ENCODE measurements at regions not wholly inside any gene's neighbourhood (a gene's known extent, or its start where the extent isn't known, plus 50 kb on each side); places are given as distances from the start of the nearest gene placed in this dataset.

DNA sequence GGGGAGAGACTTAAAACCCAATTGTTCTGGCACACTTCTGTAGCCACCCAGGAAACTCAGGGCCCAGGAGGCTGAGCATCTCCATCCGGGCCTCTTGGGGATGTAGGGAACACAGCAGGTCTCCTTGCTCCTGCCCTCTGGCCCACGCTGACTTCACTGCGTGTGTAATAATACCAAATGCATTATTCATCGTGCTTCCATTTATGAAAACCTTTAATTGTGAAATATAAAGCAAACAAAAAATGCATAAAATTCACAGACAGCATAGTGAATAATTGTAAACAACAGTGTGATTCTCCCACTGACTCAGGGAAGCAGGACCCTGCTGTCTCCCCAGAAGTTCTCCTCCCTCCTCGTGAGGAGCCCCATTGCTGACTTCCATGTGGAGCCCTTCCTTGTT is 70.3 kb upstream of the SHH start:
- no peak for FAIRE-seq
- TF ChIP-seq JUN (IDR thresholded peaks at IDR 0.05) = peak; percentile 72 to 80; a peak in 3 of 5 replicates
- TF ChIP-seq, protein P1, sequence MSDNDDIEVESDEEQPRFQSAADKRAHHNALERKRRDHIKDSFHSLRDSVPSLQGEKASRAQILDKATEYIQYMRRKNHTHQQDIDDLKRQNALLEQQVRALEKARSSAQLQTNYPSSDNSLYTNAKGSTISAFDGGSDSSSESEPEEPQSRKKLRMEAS (IDR thresholded peaks at IDR 0.05) = peak; percentile 64
- no peak for TF ChIP-seq MYC (IDR thresholded peaks at IDR 0.05; ENCODE audit: borderline replicate concordance, low read length)
- TF ChIP-seq, protein P2, sequence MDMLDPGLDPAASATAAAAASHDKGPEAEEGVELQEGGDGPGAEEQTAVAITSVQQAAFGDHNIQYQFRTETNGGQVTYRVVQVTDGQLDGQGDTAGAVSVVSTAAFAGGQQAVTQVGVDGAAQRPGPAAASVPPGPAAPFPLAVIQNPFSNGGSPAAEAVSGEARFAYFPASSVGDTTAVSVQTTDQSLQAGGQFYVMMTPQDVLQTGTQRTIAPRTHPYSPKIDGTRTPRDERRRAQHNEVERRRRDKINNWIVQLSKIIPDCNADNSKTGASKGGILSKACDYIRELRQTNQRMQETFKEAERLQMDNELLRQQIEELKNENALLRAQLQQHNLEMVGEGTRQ (IDR thresholded peaks at IDR 0.05) = no peak
- no peak for TF ChIP-seq MAZ (IDR thresholded peaks at IDR 0.05; ENCODE audit: borderline replicate concordance, low read depth, low read length)
- TF ChIP-seq SREBF2 (IDR thresholded peaks at IDR 0.05) = no peak
- TF ChIP-seq POLR2AphosphoS2 (conservative IDR thresholded peaks at IDR 0.05; ENCODE audit: low read length) = no peak
- TF ChIP-seq EP300 (IDR thresholded peaks at IDR 0.05) = peak; percentile 81 to 82; a peak in 3 of 5 replicates
- TF ChIP-seq, protein P3, sequence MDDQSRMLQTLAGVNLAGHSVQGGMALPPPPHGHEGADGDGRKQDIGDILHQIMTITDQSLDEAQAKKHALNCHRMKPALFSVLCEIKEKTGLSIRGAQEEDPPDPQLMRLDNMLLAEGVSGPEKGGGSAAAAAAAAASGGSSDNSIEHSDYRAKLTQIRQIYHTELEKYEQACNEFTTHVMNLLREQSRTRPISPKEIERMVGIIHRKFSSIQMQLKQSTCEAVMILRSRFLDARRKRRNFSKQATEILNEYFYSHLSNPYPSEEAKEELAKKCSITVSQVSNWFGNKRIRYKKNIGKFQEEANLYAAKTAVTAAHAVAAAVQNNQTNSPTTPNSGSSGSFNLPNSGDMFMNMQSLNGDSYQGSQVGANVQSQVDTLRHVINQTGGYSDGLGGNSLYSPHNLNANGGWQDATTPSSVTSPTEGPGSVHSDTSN (IDR thresholded peaks at IDR 0.05) = no peak
- TF ChIP-seq FOSB (CRISPR knock-in tag; IDR thresholded peaks at IDR 0.05) = no peak
- TF ChIP-seq, protein P4, sequence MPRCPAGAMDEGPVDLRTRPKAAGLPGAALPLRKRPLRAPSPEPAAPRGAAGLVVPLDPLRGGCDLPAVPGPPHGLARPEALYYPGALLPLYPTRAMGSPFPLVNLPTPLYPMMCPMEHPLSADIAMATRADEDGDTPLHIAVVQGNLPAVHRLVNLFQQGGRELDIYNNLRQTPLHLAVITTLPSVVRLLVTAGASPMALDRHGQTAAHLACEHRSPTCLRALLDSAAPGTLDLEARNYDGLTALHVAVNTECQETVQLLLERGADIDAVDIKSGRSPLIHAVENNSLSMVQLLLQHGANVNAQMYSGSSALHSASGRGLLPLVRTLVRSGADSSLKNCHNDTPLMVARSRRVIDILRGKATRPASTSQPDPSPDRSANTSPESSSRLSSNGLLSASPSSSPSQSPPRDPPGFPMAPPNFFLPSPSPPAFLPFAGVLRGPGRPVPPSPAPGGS (IDR thresholded peaks at IDR 0.05) = peak; percentile 50; the same call in 1 of the 3 replicates
- no peak for TF ChIP-seq RARB (CRISPR knock-in tag; IDR thresholded peaks at IDR 0.05)
- no peak for TF ChIP-seq HDAC2 (IDR thresholded peaks at IDR 0.05)
- no peak for TF ChIP-seq NR3C1 (IDR thresholded peaks at IDR 0.05)
- TF ChIP-seq RAD21 (conservative IDR thresholded peaks at IDR 0.05 in 1 of 2, IDR thresholded peaks at IDR 0.05 in 1 of 2) = peak; percentile 5 to 49; a peak in 3 of 5 replicates
- no peak for TF ChIP-seq HOXB13 (CRISPR knock-in tag; IDR thresholded peaks at IDR 0.05; ENCODE audit: low read depth)
- TF ChIP-seq, protein P5, sequence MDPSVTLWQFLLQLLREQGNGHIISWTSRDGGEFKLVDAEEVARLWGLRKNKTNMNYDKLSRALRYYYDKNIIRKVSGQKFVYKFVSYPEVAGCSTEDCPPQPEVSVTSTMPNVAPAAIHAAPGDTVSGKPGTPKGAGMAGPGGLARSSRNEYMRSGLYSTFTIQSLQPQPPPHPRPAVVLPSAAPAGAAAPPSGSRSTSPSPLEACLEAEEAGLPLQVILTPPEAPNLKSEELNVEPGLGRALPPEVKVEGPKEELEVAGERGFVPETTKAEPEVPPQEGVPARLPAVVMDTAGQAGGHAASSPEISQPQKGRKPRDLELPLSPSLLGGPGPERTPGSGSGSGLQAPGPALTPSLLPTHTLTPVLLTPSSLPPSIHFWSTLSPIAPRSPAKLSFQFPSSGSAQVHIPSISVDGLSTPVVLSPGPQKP (IDR thresholded peaks at IDR 0.05; ENCODE audit: low read depth, low read length) = no peak
- peak; percentile 85 to 90 for TF ChIP-seq CEBPB (IDR thresholded peaks at IDR 0.05)
- TF ChIP-seq, protein P6, sequence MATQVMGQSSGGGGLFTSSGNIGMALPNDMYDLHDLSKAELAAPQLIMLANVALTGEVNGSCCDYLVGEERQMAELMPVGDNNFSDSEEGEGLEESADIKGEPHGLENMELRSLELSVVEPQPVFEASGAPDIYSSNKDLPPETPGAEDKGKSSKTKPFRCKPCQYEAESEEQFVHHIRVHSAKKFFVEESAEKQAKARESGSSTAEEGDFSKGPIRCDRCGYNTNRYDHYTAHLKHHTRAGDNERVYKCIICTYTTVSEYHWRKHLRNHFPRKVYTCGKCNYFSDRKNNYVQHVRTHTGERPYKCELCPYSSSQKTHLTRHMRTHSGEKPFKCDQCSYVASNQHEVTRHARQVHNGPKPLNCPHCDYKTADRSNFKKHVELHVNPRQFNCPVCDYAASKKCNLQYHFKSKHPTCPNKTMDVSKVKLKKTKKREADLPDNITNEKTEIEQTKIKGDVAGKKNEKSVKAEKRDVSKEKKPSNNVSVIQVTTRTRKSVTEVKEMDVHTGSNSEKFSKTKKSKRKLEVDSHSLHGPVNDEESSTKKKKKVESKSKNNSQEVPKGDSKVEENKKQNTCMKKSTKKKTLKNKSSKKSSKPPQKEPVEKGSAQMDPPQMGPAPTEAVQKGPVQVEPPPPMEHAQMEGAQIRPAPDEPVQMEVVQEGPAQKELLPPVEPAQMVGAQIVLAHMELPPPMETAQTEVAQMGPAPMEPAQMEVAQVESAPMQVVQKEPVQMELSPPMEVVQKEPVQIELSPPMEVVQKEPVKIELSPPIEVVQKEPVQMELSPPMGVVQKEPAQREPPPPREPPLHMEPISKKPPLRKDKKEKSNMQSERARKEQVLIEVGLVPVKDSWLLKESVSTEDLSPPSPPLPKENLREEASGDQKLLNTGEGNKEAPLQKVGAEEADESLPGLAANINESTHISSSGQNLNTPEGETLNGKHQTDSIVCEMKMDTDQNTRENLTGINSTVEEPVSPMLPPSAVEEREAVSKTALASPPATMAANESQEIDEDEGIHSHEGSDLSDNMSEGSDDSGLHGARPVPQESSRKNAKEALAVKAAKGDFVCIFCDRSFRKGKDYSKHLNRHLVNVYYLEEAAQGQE (IDR thresholded peaks at IDR 0.05) = no peak
- TF ChIP-seq MAFK (IDR thresholded peaks at IDR 0.05; ENCODE audit: partially characterized antibody) = no peak
- TF ChIP-seq, protein P7, sequence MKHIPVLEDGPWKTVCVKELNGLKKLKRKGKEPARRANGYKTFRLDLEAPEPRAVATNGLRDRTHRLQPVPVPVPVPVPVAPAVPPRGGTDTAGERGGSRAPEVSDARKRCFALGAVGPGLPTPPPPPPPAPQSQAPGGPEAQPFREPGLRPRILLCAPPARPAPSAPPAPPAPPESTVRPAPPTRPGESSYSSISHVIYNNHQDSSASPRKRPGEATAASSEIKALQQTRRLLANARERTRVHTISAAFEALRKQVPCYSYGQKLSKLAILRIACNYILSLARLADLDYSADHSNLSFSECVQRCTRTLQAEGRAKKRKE (CRISPR knock-in tag; IDR thresholded peaks at IDR 0.05; ENCODE audit: low read depth) = no peak
- no peak for TF ChIP-seq ESRRA (IDR thresholded peaks at IDR 0.05; ENCODE audit: borderline replicate concordance, low read length)
- TF ChIP-seq FOSL2 (IDR thresholded peaks at IDR 0.05) = peak; percentile 89
- peak; percentile 93 for TF ChIP-seq FOSL2 (CRISPR knock-in tag; IDR thresholded peaks at IDR 0.05)
- peak; percentile 93 for TF ChIP-seq JUNB (IDR thresholded peaks at IDR 0.05)
- no peak for TF ChIP-seq ZFP36 (IDR thresholded peaks at IDR 0.05; ENCODE audit: borderline replicate concordance, partially characterized antibody)
- no peak; the same call in 1 of the 2 replicates for TF ChIP-seq FOXS1 (CRISPR knock-in tag; IDR thresholded peaks at IDR 0.05)
- TF ChIP-seq EHF (CRISPR knock-in tag; IDR thresholded peaks at IDR 0.05) = no peak
- TF ChIP-seq GATA3 (IDR thresholded peaks at IDR 0.05; ENCODE audit: borderline replicate concordance) = peak; percentile 76
- TF ChIP-seq CHD4 (IDR thresholded peaks at IDR 0.05; ENCODE audit: borderline replicate concordance) = no peak
- TF ChIP-seq HOXB5 (CRISPR knock-in tag; IDR thresholded peaks at IDR 0.05) = no peak
- TF ChIP-seq SMC3 (IDR thresholded peaks at IDR 0.05) = peak; percentile 41; the same call in 1 of the 3 replicates
- TF ChIP-seq, protein P8, sequence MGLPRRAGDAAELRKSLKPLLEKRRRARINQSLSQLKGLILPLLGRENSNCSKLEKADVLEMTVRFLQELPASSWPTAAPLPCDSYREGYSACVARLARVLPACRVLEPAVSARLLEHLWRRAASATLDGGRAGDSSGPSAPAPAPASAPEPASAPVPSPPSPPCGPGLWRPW (IDR thresholded peaks at IDR 0.05) = peak; percentile 68
- TF ChIP-seq CBX2 (IDR thresholded peaks at IDR 0.05; ENCODE audit: borderline replicate concordance, low read depth) = no peak
- no peak for TF ChIP-seq RCOR1 (IDR thresholded peaks at IDR 0.05; ENCODE audit: low read depth, low read length)

More for the DNA sequence above, 70.3 kb upstream of the SHH start:
- 6% methylated on average over 5 of the region's 5 CpGs for WGBS (ENCODE audit: missing lambda C conversion rate)
- Histone ChIP-seq H3K4me3 (no peak overlapping the region), H3K27ac (peak overlapping the region; percentile 68 to 83), H3K4me1 (peaks cover 39% of the 10 kb centered on the region), H3K4me2 (peak overlapping the region; percentile 41), H3K9me3 (no peaks in the 10 kb centered on the region)
- ATAC-seq (peak; percentile 80 to 86), DNase-seq (ENCODE audit: low read depth in 1 of 2, low spot score in 1 of 2) (peak; percentile 44 to 81)
- POLR2A ChIA-PET = no interaction called here
- CTCF ChIA-PET = interaction anchor here (0.9 kb wide), 1 partner anchor 71 kb away, joined by 3 read pairs; no protein-coding TSS in a partner anchor
